ENCODE measurements at regions not wholly inside any gene's neighbourhood (a gene's known extent, or its start where the extent isn't known, plus 50 kb on each side); places are given as distances from the start of the nearest gene placed in this dataset.
"Not testable (repeated sequence)": the region's sequence is repeated elsewhere in the genome, so short reads cannot be mapped to it uniquely, and the experiment has no call there.

GRCh38 chr1:238334170-238334569 is 443.4 kb upstream of the ZP4 start:
- no peak for DNase-seq

DNA sequence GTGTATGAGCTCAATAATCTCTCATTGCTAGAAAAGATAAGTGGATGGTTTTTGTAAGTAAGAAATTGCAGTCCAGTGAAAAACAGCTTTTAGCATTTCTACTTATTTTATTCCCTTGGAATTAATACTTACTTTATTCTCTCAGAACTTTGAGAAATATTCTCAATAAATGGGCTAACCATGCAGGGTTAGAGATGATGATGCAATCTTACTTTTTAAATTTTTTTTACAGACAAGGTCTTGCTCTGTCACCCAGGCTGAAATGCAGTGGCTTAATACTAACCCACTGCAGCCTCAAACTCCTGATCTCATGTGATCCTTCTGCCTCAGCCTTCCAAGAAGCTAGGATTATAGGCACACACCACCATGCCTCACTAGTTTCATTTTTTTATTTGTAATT is 440.8 kb upstream of the ZP4 start:
- DNase-seq, result no peak

- DNase-seq, result no peak
Measured at GRCh38 chr1:238329671-238330070, 438.9 kb upstream of the ZP4 start.

DNA sequence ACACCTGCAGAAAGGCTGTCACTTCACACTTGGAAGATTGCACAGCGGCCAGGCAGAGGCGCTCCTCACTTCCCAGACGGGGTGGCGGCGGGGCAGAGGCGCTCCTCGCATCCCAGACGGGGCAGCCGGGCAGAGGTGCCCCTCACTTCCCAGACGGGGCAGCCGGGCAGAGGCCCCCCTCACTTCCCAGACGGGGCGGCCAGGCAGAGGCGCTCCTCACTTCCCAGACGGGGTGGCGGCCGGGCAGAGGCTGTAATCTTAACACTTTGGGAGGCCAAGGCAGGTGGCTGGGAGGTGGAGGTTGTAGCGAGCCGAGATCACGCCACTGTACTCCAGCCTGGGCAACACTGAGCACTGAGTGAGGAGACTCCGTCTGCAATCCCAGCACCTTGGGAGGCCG is 436.3 kb upstream of the ZP4 start:
- DNase-seq, result not testable (repeated sequence)

DNA sequence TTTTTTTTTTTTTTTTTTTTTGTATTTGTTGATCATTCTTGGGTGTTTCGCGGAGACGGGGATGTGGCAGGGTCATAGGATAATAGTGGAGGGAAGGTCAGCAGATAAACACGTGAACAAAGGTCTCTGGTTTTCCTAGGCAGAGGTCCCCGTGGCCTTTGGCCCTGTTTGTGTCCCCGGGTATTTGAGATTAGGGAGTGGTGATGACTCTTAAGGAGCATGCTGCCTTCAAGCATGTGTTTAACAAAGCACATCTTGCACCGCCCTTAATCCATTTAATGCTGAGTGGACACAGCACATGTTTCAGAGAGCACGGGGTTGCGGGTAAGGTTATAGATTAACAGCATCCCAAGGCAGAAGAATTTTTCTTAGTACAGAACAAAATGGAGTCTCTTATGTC is 435.8 kb upstream of the ZP4 start:
- not testable (repeated sequence) for DNase-seq

DNA sequence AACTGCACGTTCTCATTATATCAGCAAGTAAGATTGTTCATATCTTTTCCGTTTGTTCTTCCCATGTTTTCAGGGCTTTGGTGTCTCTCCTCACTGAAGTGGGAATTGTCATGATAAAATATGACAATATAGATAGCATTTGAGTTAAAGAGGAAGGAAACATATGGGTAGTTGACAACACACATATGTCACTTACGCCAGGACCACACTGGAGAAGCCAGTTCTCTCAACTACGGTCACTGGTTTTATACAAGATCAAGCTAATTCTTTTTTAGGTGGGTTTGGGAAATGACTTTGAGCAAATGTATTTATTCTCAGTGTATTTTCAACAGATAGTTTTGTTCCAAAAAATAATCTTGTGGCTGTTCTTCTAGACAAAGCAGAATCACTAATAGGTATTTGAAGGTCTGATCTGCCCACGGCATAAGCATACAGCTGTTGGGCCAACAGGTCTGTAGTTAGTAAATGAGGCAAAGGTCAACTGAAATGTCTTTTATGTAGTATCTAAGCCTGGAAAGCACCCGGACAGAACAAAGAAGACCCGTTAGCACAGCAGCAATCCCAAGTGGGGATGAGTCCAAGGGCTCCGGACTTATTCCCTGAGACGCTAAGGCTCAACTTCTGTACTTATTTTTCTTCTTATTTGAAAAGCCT is 433.6 kb upstream of the ZP4 start:
- no peak for DNase-seq

DNA sequence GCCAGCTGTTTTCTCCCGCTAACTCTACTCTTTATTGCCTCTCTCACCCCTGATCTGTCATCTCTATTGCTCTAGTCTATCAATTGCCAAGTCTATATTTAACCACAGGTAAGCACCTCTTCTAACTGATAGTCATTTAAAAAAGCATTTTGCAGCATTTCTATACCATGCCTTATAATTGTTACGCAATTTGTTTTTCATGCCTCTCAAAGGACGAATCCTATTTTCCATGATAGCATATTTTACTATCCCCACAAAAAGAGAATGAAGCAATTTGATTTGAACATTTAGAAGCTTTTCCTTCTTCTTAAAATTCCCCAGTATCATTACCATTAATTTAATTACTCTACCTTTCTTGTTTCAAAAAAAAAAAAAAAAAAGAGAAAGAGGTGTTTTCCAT is 432.8 kb upstream of the ZP4 start:
- DNase-seq, result no peak

DNA sequence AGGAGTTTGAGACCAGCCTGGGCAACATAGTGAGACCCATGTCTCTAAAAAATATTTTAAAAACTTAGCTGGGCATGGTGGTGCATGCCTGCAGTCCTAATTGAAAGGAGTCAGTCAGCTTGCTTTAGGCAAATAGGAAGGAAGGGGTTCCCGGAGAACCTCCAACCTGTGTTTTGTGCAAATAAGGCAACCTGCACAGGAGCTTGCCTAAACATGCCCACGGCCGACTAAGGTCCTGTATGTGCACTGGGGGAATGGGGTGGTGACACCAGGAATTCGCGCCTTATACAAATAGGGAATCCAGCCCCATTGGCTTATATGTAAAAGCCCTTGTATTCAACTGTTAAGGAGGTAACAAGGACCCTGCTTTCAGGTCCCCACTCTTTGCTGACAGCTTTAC is 429.2 kb upstream of the ZP4 start:
- DNase-seq, result no peak

DNA sequence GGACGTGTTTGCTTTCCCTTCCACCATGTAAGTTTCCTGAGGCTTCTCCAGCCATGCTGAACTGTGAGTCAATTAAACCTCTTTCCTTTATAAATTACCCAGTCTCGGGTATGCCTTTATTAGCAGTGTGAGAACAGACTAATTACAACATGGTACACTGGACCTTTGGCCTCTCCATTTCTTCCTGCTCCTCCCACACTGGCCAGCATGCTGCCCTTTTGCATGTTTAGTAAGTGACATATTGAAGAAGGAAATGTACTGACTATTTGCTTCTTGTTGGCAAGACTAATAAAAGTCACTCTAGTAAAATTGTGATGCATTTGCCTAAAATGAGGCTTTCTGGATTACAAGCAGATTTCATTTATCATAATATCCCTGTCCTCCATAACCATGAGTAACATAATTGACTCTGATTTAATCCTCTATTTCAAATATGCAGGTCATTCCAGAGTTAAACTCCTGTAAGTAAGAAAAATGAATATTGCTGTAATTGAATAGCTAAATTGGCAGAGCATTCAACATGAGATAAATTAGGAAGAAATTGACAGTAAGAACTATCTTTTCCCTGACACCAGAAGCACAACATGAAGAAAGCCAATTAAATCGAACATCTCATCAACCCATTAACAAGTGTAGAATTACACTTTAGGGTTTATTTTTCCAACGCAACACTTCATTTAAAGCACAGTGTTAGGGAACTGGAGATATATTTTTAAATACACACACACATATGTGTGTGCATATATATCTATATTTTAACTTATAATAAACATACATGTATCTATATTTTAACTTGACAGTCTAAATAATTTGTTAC is 427.8 kb upstream of the ZP4 start:
- DNase-seq, result no peak

DNA sequence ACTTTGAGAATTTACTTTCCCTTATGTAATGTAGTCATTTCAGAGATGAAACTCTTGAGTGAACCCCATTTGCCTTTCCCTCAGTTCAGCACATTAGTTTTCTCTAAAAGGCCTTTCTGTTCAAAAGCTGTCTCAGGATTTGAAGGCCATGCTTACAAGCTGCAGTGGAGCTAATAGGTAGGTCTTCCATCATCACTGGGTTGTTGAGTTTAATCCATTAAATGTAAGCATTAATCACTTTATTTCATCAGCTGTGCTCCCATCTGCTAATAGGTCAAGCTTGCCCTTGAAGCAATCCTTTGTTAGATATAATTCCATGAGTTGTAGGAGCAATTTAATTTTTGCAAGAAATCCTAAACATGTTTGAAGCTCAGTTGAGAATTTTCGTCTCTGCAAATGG is 422.2 kb upstream of the ZP4 start:
- no peak for DNase-seq

DNA sequence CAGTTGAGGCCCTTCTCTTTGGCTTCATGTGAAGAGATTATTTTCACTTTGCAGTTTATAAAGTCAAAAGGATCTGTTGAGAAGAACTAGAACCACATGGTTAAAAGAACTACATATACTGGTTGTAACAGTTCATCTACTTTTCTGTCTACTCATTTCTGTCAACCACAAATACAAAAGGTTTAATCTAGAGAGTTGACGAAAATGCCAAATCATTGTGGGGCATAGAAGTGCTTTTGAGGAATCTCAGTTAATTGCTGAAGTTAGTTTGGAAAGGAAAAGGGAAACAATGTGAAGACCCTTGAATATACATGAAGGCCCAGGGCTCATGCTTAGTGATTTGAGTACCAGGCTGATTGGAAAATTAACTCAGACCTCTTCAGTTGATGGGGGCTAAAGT is 415.7 kb upstream of the ZP4 start:
- no peak for DNase-seq

GRCh38 chr1:238302646-238303045 is 411.9 kb upstream of the ZP4 start:
- no peak for DNase-seq

DNA sequence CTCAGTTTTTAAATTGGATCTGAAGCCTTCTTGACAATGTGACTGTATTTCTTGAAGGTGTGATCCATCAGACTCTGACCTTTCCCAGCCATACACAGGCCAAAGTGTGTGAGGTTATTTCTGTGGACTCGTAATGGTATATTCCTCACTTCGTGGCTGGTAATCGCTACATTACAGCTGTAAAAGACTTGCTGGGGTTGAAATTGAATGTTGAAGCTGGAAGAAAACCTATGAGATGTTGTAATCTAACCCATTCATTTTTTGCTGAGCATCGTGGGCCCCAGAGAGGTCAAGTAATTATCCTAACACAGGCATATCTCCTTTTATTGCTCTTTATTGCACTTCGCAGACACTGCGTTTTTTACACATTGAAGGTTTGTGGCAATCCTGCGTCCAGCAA is 405.6 kb upstream of the ZP4 start:
- no peak for DNase-seq

DNA sequence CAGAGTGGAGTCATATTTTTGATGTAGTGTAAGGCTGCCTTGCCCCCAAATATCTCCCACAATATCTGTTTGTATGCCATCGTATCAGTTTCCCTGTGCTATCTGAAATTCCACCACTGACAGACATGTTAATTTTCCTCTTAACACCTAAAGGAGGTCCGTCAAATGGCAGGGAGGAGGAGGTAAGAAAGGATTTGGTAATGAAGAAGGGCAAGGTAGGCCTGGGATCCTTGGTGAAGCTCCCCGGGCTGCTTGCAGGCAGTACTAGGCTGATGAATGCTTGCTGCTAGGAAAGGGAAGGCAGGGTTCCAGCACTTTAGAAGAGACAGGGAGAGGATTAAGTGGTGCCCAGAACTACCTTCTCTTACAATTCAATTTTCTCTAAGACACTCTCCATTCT is 402.4 kb upstream of the ZP4 start:
- no peak for DNase-seq

GRCh38 chr1:238281418-238281817 is 390.7 kb upstream of the ZP4 start:
- DNase-seq, result no peak

GRCh38 chr1:238279694-238280380 is 389.1 kb upstream of the ZP4 start:
- DNase-seq, result no peak

DNA sequence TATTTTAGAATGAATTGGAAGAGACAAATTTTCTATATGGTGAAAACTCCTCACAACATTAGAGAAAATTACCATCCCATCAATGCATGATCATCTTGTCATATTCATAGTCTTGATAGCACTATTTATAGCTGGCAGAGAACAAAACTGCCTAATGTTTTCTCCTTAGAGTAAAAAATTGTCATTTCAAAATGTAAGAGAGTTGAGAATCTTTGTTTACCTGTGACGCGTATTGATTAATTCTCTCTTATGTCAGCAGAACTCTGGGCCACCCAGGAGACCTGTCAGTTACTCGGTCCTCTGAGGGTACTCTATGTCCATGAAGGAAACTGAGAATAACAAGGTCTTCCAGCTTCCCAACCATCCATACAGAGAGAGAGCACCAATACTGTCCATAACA is 381.4 kb upstream of the ZP4 start:
- no peak for DNase-seq

DNA sequence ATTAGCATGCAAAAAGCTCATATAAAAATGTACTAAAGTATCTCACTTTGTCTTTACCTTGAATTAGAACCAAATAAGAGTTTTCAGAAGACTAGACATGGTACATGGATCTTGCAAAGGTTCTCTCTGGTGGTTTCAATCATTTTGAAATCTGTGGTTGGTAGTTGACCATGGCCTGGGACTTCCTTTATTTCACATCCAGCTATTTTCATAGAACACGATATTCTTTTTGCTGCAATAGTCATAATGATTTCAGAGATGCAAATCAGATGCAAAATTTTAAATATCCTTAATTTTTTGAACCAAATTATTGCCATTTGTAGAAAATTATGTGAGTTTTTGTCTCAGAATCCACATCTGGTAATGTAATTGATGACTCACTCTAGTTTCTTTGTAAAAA is 375.1 kb upstream of the ZP4 start:
- no peak for DNase-seq

- no peak for DNase-seq
Measured at GRCh38 chr1:238264951-238265350, 374.2 kb upstream of the ZP4 start.

- DNase-seq, result no peak
Measured at GRCh38 chr1:238258510-238258909, 367.8 kb upstream of the ZP4 start.

DNA sequence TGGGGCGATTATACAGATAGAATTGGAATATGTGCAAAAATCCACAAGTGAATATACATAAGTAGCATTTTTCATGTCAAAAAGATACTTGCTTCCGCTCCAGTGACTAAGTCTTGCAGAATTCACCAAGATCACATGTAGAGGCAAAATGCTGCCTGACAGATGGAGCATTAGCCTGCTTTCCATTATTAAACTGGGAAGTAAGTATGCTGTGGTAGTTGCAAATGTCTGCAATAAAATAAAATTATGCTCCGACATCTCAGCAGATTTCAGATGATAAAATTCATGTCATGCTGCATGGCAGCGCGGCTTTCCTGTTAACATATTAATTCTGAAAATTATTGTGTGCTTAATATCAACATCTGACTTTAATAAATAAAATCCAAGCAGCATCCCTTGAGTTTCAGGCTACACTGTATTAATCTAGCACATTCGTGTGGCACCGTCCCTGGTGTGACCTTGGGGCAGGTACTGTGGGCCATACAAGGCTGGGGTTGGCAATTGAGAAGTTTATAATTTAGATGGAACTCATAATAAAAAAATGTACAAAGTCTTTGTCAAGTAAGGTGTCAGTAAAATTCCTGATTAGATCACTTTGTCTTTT is 366.4 kb upstream of the ZP4 start:
- no peak for DNase-seq

DNA sequence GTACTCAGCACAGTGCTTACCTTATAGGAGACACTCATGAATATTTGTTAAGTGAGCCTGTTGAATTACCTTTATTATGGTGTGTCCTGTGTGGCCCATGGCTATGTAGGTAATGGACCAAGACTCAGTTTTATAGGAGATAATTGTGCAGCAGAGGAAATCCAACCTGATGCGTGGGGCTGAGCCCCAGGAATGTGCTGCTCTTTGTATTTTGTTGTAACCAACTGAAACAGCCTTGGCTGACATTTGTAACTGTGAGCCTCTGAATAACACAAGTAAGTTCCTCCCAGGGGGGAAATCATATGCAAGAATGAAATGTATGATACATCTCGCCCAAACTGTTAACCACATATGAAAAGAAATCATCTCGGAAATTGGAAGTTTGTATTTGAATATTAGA is 364.2 kb upstream of the ZP4 start:
- no peak for DNase-seq

DNA sequence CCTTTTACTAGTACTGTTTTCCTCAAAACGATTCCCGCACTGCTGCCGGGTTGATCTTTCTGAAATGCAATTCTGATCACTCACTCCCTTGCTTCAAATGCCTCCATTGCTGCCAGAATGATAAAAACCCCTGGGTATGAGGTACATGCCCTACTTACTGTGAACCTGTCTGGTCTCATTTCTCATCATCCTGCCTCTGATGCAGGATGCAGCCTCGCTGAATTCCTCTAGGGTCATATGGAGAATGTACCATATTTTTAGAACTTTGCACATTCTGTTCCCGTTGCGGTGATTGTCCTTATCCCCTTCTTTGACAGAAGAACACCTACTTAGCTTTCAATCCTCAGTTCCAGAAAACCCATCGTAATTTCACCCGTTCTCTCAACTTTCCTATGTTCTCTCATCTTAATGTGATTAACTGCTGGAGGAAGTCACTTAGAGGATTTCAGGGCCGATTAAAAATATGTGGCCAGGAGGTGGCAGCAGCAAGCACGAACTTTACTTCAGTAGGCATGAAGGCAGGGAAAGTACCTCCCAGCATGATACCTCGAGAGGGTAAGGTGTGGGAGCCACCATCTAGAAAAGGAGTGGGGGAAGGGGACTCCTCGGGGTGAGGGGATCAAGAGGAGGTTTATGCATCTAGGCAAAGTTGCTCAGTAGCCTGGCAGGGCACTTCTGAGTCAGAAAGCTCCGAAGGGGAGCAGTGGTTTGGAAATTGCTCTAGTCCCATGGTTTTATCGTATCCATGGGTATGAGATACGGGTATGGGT is 361.5 kb upstream of the ZP4 start:
- peak; percentile 7 to 9 for DNase-seq
